Hepatic stellate cell (primary cell): ENCODE measurements at regions not wholly inside any gene's neighbourhood (a gene's known extent, or its start where the extent isn't known, plus 50 kb on each side); places are given as distances from the start of the nearest gene placed in this dataset.

Experiments used
- DNase-seq: peaks from one replicate; pipeline ENCODE4 v3.0.0; 2011; ENCODE audit warnings: low spot score

- DNase-seq = no peak
These were observed 147.4 kb downstream of the IL15 start for GRCh38 chr4:141783770-141784169.

GRCh38 chr4:141786946-141787345 is 150.6 kb downstream of the IL15 start:
- no peak for DNase-seq

GRCh38 chr4:141788169-141788915 is 152.0 kb downstream of the IL15 start:
- DNase-seq = no peak

GRCh38 chr4:141789716-141790115 is 153.3 kb downstream of the IL15 start:
- DNase-seq = no peak

GRCh38 chr4:141792164-141792563 is 155.8 kb downstream of the IL15 start:
- DNase-seq = no peak

GRCh38 chr4:141797966-141798365 is 161.6 kb downstream of the IL15 start:
- DNase-seq = no peak

GRCh38 chr4:141801558-141801957 is 165.2 kb downstream of the IL15 start:
- no peak for DNase-seq

- no peak for DNase-seq
These were observed 165.9 kb downstream of the IL15 start for GRCh38 chr4:141802333-141802732.

GRCh38 chr4:141804836-141805235 is 168.5 kb downstream of the IL15 start:
- DNase-seq = no peak

- DNase-seq = no peak
These were observed 170.9 kb downstream of the IL15 start for GRCh38 chr4:141807103-141807891.

- DNase-seq = no peak
These were observed 173.8 kb downstream of the IL15 start for GRCh38 chr4:141810038-141810711.

- DNase-seq = no peak
These were observed 174.5 kb downstream of the IL15 start for GRCh38 chr4:141810712-141811375.

GRCh38 chr4:141812158-141812557 is 175.8 kb downstream of the IL15 start:
- DNase-seq = no peak

- DNase-seq = no peak
These were observed 178.1 kb downstream of the IL15 start for GRCh38 chr4:141814499-141814898.

- DNase-seq = no peak
These were observed 179.3 kb downstream of the IL15 start for GRCh38 chr4:141815646-141816045.

- DNase-seq = peak; percentile 4
These were observed 189.9 kb downstream of the IL15 start for GRCh38 chr4:141826260-141826659.

- no peak for DNase-seq
These were observed 196.8 kb downstream of the IL15 start for GRCh38 chr4:141833209-141833608.

- no peak for DNase-seq
These were observed 204.1 kb downstream of the IL15 start for GRCh38 chr4:141840299-141840986.

- no peak for DNase-seq
These were observed 206.8 kb downstream of the IL15 start for GRCh38 chr4:141843136-141843535.

- no peak for DNase-seq
These were observed 209.5 kb downstream of the IL15 start for GRCh38 chr4:141845901-141846300.

- DNase-seq = no peak
These were observed 213.0 kb downstream of the IL15 start for GRCh38 chr4:141849367-141849766.

- no peak for DNase-seq
These were observed 213.4 kb downstream of the IL15 start for GRCh38 chr4:141849778-141850177.
